Activated naive CD8-positive, alpha-beta T cell treated with anti-CD3 and anti-CD28 coated beads, Interleukin-2, amount 10 ng/mL, durations not matched to agents 7 days and 5 days (primary cell): ENCODE measurements at regions not wholly inside any gene's neighbourhood (a gene's known extent, or its start where the extent isn't known, plus 50 kb on each side); places are given as distances from the start of the nearest gene placed in this dataset.

ENCODE experiments used
- ATAC-seq: fragments of 150-1000 bp; cut with Tn5 transposase; one replicate; pipeline ENCODE4 v1.10.0; 2021; ENCODE audit warnings: low read depth, moderate library complexity
- POLR2A ChIA-PET: fragments of 350-600 bp; sonication (Branson Sonifier 250); formaldehyde crosslinking; loops from one replicate; lab custom pipeline; 2021; ENCODE audit warnings: antibody characterized with exemption; lab: Charles Lee
- DNase-seq: peaks from one replicate; pipeline ENCODE4 v3.0.0; 2021
- H3K27ac Mint-ChIP-seq: one replicate; pipeline ENCODE4 v1.8.0; 2022; ENCODE audit warnings: mild to moderate bottlenecking, mixed read lengths
- H3K27me3 Mint-ChIP-seq: one replicate; pipeline ENCODE4 v1.8.0; 2022; ENCODE audit warnings: mild to moderate bottlenecking, moderate library complexity, mixed read lengths
- H3K36me3 Mint-ChIP-seq: one replicate; pipeline ENCODE4 v1.8.0; 2021; ENCODE audit warnings: mild to moderate bottlenecking, mixed read lengths
- H3K4me1 Mint-ChIP-seq: one replicate; pipeline ENCODE4 v1.8.0; 2021; ENCODE audit warnings: mixed read lengths
- H3K4me3 Mint-ChIP-seq: one replicate; pipeline ENCODE4 v1.8.0; 2022; ENCODE audit warnings: mild to moderate bottlenecking, moderate library complexity, mixed read lengths
- H3K9me3 Mint-ChIP-seq: one replicate; pipeline ENCODE4 v1.8.0; 2021; ENCODE audit warnings: mixed read lengths

DNA sequence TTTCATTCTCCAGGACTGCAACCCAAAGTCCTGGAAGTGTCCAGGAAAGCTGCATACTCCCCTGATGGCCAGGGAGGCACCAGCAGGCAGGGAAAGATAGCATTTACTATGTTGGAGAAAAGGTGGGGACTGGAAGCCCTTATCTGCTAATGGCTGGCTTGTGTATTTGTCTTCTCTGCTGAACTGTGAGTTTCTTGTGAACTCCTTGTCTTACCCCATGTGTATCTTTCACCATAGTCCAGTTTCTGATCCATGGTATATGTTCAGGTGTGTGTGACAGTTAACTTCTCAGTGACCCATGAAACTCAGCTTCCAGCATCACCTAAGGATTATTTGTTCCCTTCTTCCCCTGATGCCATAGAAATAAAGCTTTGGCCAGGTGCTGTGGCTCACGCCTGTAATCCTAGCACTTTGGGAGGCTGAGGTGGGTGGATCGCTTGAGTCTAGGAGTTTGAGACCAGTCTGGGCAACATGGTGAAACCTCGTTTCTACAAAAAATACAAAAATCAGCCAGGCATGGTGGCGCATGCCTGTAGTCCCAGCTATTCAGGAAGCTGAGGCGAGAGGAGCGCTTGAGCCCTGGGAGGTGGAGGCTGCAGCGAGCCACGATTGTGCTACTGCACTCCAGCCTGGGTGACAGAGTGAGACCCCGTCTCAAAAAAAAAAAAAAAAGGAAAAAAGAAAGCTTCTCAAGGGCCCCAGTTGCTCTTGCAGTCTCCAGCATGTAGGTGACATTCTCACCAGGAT is 112.8 kb upstream of the MAP4K3 start:
- POLR2A ChIA-PET = no interaction called here
- no peaks in the 10 kb centered on the region for H3K9me3 Mint-ChIP-seq
- no peak overlapping the region for H3K4me3 Mint-ChIP-seq
- no peaks in the 10 kb centered on the region for H3K4me1 Mint-ChIP-seq
- no peak overlapping the region for H3K27ac Mint-ChIP-seq
- ATAC-seq (no peak), DNase-seq (no peak)
- peaks cover 5% of the 10 kb centered on the region for H3K27me3 Mint-ChIP-seq
- no peaks in the 10 kb centered on the region for H3K36me3 Mint-ChIP-seq

DNA sequence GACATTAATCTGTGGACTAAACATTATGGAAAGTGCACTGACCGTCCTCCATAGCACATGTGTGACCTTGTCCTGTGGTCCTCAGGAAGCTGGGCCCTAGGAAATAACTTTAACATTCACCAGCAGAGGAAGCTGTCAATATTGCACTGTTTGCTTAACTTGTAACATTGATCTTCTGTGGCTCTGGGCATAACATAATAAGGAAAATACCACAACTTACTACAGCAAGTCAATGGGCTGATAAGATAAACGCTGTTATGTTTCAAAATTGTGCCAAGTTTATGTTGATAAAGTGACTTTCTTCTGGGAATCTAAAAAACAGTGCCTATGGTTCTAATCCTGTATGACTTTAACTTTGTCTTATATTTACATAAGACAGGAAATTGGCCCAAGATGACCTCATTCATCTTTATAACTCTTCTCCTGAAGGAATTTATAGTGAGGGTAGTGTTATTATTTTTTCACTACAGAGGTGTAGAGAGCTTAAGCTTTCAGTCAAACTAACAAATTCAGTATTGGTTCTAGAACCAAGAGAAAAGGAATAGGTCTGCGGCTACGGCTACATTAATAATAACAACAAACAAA is 113.7 kb upstream of the MAP4K3 start:
- ATAC-seq (no peak), DNase-seq (no peak)
- Mint-ChIP-seq H3K4me1 (no peaks in the 10 kb centered on the region), H3K36me3 (no peaks in the 10 kb centered on the region), H3K4me3 (no peak overlapping the region), H3K27ac (no peak overlapping the region), H3K9me3 (no peaks in the 10 kb centered on the region), H3K27me3 (peaks cover 2% of the 10 kb centered on the region)
- POLR2A ChIA-PET = no interaction called here

DNA sequence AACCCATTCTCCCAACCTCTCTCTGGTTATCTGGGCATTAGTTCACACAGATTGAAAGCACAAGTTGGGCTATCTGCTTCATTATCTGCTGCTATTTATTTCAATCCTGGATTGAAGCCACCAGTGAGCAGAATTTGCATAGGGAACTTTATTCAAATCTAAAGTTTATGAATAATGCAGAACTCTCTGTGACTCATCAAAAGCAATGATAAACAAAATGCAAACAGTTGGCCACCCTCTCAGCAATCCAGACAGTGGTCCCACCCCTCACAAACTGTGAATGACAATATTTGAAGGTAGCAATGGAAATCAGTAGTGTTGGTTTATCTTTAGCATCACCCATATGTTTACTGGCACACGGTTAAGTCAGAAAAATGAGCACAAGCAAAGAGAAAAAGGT is 106.8 kb upstream of the TMEM178A start:
- POLR2A ChIA-PET = no interaction called here
- H3K9me3 Mint-ChIP-seq = peaks cover 8% of the 10 kb centered on the region
- no peaks in the 10 kb centered on the region for H3K27me3 Mint-ChIP-seq
- H3K27ac Mint-ChIP-seq = no peak overlapping the region
- ATAC-seq (no peak), DNase-seq (no peak)
- H3K4me3 Mint-ChIP-seq = no peak overlapping the region
- no peaks in the 10 kb centered on the region for H3K4me1 Mint-ChIP-seq
- peaks cover 6% of the 10 kb centered on the region for H3K36me3 Mint-ChIP-seq

DNA sequence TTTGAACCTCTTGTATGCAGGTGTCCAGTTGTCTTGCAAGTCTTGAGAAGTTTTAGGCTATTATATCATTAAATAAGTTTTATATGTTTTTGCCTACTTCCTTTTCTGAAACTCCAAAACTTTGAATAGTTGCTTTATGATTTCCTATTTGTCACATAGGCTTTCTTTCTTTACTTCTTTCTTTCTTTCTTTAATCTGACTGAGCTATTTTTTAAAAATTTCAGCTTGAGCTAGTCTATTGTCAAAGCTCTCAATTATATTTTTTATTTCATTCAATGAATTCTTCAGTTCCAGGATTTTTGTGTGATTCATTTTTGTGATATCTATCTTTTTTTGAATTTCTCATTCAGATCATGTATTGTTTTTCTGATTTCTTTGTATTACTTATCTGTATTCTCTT is 102.1 kb upstream of the TMEM178A start:
- DNase-seq (no peak), ATAC-seq (no peak)
- Mint-ChIP-seq H3K4me1 (no peaks in the 10 kb centered on the region), H3K27ac (no peak overlapping the region), H3K4me3 (no peak overlapping the region), H3K9me3 (peaks cover 16% of the 10 kb centered on the region), H3K36me3 (peaks cover 6% of the 10 kb centered on the region), H3K27me3 (no peaks in the 10 kb centered on the region)
- POLR2A ChIA-PET = no interaction called here

DNA sequence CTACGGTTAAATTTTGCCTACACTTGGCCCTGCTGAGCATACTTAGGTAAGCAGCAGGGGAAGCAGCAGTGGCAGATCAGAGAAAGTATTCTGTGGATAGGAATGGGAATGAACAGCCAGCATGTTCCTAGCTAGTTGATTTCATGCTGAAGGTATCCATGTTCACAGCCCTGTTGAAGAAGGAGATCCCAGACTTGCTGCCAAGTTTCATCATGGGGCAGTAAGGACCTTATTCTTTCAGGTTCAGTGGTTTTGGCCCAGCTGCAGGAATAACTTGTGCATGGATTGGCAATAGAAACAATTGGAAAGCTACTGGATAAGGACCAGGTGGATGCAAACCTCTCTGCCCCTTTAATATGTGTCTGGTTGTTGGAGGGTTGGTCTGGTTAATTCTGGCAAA is 98.2 kb upstream of the TMEM178A start:
- Mint-ChIP-seq H3K36me3 (peaks cover 4% of the 10 kb centered on the region), H3K27ac (no peak overlapping the region), H3K9me3 (peaks cover 16% of the 10 kb centered on the region), H3K27me3 (no peaks in the 10 kb centered on the region), H3K4me1 (no peaks in the 10 kb centered on the region), H3K4me3 (no peak overlapping the region)
- DNase-seq (no peak), ATAC-seq (no peak)
- POLR2A ChIA-PET = no interaction called here

DNA sequence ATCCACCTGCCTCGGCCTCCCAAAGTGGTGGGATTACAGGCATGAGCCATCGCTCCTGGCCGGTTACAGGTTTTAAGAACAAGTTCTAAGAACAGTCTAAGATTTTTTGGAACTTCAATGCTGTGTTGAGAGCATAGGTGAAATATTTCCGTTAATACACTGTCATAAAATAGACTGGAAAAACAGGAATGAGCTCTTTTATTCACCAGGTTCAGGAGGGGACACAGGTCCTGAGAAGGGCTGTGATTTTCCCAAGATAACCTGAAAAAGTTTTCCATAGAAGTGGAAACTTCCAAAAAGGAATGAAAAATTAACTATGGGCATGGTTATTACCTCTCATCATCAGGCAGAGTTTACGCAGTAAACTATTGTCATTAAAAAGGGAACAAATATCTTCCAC is 97.6 kb upstream of the TMEM178A start:
- Mint-ChIP-seq H3K4me1 (no peaks in the 10 kb centered on the region), H3K27ac (no peak overlapping the region), H3K36me3 (peaks cover 2% of the 10 kb centered on the region), H3K4me3 (no peak overlapping the region), H3K9me3 (peaks cover 12% of the 10 kb centered on the region), H3K27me3 (no peaks in the 10 kb centered on the region)
- ATAC-seq (no peak), DNase-seq (no peak)
- POLR2A ChIA-PET = no interaction called here

DNA sequence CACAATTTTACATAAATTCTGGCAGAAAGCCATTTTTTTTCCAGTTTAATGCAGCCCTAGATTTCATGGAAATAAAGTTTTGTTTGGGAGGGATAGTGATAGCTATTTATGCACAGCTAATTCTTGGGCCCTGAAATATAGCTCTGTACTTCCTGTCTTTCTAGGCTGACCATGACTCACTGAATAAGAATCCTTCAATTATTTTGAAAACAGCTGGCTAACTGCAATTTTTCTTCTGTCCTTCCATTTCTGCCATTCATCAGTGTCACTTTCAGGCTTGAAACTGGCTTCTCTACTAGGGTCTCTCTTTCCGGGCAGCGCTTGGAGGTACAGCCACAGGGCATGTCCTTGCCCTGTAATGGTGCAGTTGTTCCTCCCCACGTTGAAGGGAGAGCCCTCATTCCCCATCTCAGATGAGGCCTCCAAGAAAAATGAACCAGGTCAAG is 97.1 kb upstream of the TMEM178A start:
- Mint-ChIP-seq H3K36me3 (no peaks in the 10 kb centered on the region), H3K27me3 (no peaks in the 10 kb centered on the region), H3K9me3 (peaks cover 10% of the 10 kb centered on the region), H3K4me3 (no peak overlapping the region), H3K27ac (no peak overlapping the region), H3K4me1 (no peaks in the 10 kb centered on the region)
- no peak for DNase-seq
- POLR2A ChIA-PET = no interaction called here
- no peak for ATAC-seq

DNA sequence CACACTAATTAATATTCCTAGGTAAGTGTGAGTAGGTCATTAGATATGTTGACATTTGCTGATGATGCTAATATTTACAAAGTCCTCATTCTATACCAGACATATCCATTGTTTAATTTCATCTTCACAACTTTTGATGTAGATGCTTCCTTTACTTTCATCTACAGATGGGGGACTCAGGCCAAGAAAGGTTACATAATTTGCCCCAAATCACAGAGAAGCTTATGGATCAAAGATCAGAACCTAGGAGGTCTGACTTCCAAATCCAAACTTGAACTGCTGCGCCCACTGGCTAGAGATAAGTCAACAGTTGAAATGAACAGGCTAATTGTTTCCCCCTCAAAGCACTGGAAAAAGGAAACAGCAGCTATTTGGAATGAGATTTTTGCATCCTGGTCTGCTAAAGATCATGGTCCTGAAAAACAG is 95.6 kb upstream of the TMEM178A start:
- POLR2A ChIA-PET = no interaction called here
- ATAC-seq = no peak
- Mint-ChIP-seq H3K4me3 (no peak overlapping the region), H3K4me1 (no peaks in the 10 kb centered on the region), H3K36me3 (no peaks in the 10 kb centered on the region), H3K27ac (no peak overlapping the region), H3K9me3 (peaks cover 3% of the 10 kb centered on the region), H3K27me3 (no peaks in the 10 kb centered on the region)
- DNase-seq = no peak

DNA sequence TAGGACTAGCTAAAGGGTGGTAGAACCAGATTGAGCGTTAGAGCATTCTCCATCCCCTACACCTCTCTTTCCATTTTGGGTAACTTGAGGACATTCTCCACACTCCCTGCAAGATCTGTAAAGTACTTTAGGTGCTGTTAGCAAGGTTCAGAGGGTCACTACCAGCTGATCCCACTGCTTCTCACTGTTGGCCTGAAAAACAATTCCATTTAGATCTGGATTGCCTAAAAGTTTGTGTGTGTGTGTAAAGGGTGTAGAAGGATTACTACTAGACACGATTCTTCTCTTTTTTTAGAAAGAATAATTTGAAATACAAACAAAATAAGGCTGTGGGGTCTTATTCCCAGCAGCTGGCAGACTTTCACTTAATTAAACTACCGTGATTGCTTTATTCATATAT is 95.1 kb upstream of the TMEM178A start:
- no peak overlapping the region for H3K27ac Mint-ChIP-seq
- no peak overlapping the region for H3K4me3 Mint-ChIP-seq
- DNase-seq = no peak
- no peaks in the 10 kb centered on the region for H3K4me1 Mint-ChIP-seq
- H3K36me3 Mint-ChIP-seq = no peaks in the 10 kb centered on the region
- POLR2A ChIA-PET = no interaction called here
- H3K27me3 Mint-ChIP-seq = no peaks in the 10 kb centered on the region
- no peak for ATAC-seq
- peaks cover 1% of the 10 kb centered on the region for H3K9me3 Mint-ChIP-seq

DNA sequence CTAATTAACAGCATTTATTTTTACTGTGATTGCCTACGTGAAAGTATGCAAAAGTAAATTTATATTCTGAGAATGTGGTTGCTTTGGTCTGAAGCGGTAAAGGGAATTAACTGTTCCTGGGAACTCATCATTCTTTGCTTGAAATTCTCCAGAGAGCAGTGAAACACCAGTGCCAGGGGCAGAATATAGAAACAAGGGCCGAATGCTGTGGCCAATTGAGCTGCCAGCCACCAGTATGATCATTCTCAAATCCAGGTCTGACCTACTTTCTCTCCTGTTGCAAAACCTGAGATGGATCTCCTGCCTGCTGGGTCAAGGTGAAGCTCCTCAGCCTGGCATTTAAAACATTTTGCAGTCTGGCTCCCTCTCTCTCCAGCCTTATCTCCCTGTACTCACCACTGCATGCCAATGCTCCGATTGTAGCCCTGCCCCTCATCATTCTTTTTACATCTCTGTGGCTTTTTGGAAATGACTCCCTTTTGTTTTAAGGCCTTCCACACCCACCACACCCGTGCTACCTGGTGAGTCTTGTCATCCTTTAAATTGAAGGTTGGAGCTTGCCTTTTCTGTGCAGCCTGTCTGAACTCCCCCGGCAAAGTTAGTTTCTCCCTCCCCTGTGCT is 94.5 kb upstream of the TMEM178A start:
- ATAC-seq (no peak), DNase-seq (no peak)
- Mint-ChIP-seq H3K27ac (no peak overlapping the region), H3K4me1 (no peaks in the 10 kb centered on the region), H3K36me3 (no peaks in the 10 kb centered on the region), H3K27me3 (no peaks in the 10 kb centered on the region), H3K4me3 (no peak overlapping the region), H3K9me3 (peaks cover 1% of the 10 kb centered on the region)
- POLR2A ChIA-PET = no interaction called here

DNA sequence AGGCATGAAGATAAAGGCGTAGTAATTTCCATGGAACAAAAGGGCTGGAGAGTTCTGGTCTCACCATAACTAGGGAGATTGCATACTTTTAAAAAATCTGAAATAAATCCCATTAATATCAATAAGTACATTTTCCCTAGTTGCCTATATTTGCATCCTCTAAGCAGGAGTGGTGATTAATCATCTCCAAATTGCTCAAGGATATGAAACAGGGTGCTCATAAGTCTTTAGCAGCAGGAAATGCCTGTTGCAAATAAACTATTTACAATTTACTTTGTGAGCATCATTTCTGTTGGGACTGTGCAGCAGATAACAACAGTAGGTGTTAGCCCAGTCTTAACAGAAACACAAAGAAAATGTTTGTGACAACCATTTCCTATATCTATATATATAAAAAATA is 92.4 kb upstream of the TMEM178A start:
- Mint-ChIP-seq H3K27me3 (peaks cover 2% of the 10 kb centered on the region), H3K27ac (no peak overlapping the region), H3K4me3 (no peak overlapping the region), H3K4me1 (no peaks in the 10 kb centered on the region), H3K9me3 (peaks cover 1% of the 10 kb centered on the region), H3K36me3 (no peaks in the 10 kb centered on the region)
- no peak for DNase-seq
- POLR2A ChIA-PET = no interaction called here
- no peak for ATAC-seq

DNA sequence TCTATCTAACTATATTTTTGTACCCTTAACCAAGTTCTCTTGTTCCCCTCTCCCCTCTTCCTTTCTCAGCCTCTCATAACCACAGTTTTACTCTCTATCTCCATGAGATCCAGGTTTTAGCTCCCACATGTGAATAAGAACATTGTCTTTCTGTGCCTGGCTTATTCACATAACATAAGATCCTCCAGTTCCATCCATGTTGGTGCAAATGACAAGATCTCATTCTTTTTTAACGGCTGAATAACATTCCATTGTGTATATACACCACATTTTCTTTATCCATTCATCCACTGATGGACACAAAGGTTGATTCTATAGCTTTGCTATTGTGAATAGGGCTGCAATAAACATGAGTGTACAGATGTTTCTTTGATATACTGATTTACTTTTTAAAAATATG is 83.9 kb upstream of the TMEM178A start:
- Mint-ChIP-seq H3K27me3 (peaks cover 2% of the 10 kb centered on the region), H3K27ac (no peak overlapping the region), H3K36me3 (no peaks in the 10 kb centered on the region), H3K4me1 (no peaks in the 10 kb centered on the region), H3K4me3 (no peak overlapping the region), H3K9me3 (peaks cover 7% of the 10 kb centered on the region)
- ATAC-seq (no peak), DNase-seq (no peak)
- POLR2A ChIA-PET = no interaction called here

DNA sequence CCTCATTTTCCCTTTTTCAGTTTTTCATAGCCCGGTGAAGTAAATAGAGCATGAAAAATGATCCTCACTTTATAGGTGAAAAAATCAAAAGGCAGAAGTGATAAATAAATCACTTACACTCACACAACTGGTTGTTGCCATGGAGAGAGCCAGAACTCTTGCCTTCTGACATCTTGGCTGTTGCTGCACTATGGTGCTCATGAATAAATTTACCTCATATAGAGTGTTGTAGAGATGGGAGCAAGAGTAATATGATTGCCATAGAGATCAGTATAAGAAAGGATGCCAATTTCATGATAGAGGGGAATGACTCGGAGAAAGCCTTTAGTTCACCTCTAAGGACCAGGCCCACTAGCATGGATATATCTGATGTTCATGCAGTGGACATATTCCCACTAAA is 82.5 kb upstream of the TMEM178A start:
- no peak for DNase-seq
- H3K9me3 Mint-ChIP-seq = peaks cover 7% of the 10 kb centered on the region
- H3K27me3 Mint-ChIP-seq = no peaks in the 10 kb centered on the region
- no peaks in the 10 kb centered on the region for H3K36me3 Mint-ChIP-seq
- no peak overlapping the region for H3K27ac Mint-ChIP-seq
- no peak for ATAC-seq
- H3K4me1 Mint-ChIP-seq = no peaks in the 10 kb centered on the region
- no peak overlapping the region for H3K4me3 Mint-ChIP-seq
- POLR2A ChIA-PET = no interaction called here

DNA sequence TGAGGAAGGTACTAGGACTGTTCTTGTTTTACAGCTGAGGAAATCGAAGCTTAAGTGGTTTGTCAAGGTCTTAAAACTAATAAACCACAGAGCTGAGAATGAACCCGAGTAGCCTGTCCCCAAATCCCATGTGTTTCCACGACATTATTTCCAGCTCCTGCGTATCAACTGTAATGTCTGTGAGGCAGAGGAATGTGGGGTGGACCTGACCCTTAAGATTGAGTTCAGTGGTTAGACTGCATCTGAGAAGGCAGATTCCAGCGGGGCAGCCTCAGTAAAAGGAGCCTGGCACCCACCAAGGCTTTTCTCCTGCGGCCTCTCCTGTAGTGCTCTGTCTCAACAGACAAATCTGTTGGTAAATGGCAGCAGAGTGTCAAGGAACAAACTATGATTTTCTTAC is 81.9 kb upstream of the TMEM178A start:
- ATAC-seq = no peak
- Mint-ChIP-seq H3K27ac (no peak overlapping the region), H3K9me3 (peaks cover 9% of the 10 kb centered on the region), H3K36me3 (no peaks in the 10 kb centered on the region), H3K4me1 (no peaks in the 10 kb centered on the region), H3K27me3 (no peaks in the 10 kb centered on the region), H3K4me3 (no peak overlapping the region)
- POLR2A ChIA-PET = no interaction called here
- no peak for DNase-seq
